Activated CD8-positive, alpha-beta T cell treated with anti-CD3 and anti-CD28 coated beads for 36 hours (primary cell): ENCODE measurements at regions not wholly inside any gene's neighbourhood (a gene's known extent, or its start where the extent isn't known, plus 50 kb on each side); places are given as distances from the start of the nearest gene placed in this dataset.

Experiments used
- ATAC-seq: fragments of 200-7000 bp; cut with Tn5 transposase; one replicate; pipeline ENCODE4 v1.10.0; 2021; ENCODE audit warnings: mild to moderate bottlenecking, moderate library complexity
- CTCF ChIA-PET: fragments of 350-600 bp; sonication (Branson Sonifier 250); formaldehyde crosslinking; loops from one replicate; lab custom pipeline; 2021; ENCODE audit warnings: antibody characterized with exemption; lab: Charles Lee
- POLR2A ChIA-PET: fragments of 350-600 bp; sonication (Branson Sonifier 250); formaldehyde crosslinking; loops from one replicate; lab custom pipeline; 2021; ENCODE audit warnings: antibody characterized with exemption; lab: Charles Lee
- DNase-seq: peaks from one replicate; pipeline ENCODE4 v3.0.0-alpha.2; 2020
- H3K27ac Mint-ChIP-seq: one replicate; pipeline ENCODE4 v1.8.0; 2021; ENCODE audit warnings: mild to moderate bottlenecking, mixed read lengths
- H3K27me3 Mint-ChIP-seq: one replicate; pipeline ENCODE4 v1.8.0; 2021; ENCODE audit warnings: mixed read lengths
- H3K36me3 Mint-ChIP-seq: one replicate; pipeline ENCODE4 v1.8.0; 2021; ENCODE audit warnings: low read depth, mixed read lengths
- H3K4me1 Mint-ChIP-seq: one replicate; pipeline ENCODE4 v1.8.0; 2021; ENCODE audit warnings: low read depth, mixed read lengths
- H3K4me3 Mint-ChIP-seq: one replicate; pipeline ENCODE4 v1.8.0; 2021; ENCODE audit warnings: mild to moderate bottlenecking, moderate library complexity, mixed read lengths
- H3K9me3 Mint-ChIP-seq: one replicate; pipeline ENCODE4 v1.8.0; 2021; ENCODE audit warnings: mixed read lengths
- intact Hi-C: fragments of 100-400 bp; cut with micrococcal nuclease; formaldehyde crosslinking; loops from one replicate; pipeline ENCODE4 v1.10.0; 2022
- TF ChIP-seq, protein P1 (sequence below): fragments of 200-600 bp; IDR thresholded peaks from one replicate; pipeline ENCODE4 v1.8.0; 2022; ENCODE audit warnings: antibody characterized with exemption, mild to moderate bottlenecking

- Mint-ChIP-seq H3K27me3 (no peaks in the 10 kb centered on the region), H3K36me3 (no peaks in the 10 kb centered on the region)
- CTCF ChIA-PET, result no interaction called here
Measured at GRCh38 chr3:83302091-83302490, 1540.6 kb upstream of the GBE1 start.

DNA sequence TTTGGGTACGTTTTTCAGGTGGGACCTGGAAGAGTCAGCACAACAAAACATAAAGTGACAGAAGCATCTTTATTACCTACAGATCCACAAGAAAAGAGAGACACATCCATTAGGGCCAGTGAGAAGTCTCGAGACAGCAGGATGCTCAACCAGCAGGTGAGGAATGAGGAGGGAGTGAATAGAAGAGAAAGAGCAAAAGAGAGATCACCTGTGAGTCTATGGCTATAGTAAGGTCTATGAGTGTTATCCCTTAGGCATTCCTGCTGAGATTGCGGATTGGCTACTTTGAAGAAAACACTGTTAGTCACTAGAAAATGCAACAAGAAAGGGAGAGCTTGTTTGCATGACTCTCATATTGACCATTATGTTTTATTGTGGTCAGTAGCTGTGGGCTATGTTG lies 1556.2 kb upstream of the GBE1 start:
- no peak for DNase-seq
- intact Hi-C loops, result no loop called here
- no peaks in the 10 kb centered on the region for H3K4me1 Mint-ChIP-seq
- H3K4me3 Mint-ChIP-seq, result no peak overlapping the region
- TF ChIP-seq, protein P1, sequence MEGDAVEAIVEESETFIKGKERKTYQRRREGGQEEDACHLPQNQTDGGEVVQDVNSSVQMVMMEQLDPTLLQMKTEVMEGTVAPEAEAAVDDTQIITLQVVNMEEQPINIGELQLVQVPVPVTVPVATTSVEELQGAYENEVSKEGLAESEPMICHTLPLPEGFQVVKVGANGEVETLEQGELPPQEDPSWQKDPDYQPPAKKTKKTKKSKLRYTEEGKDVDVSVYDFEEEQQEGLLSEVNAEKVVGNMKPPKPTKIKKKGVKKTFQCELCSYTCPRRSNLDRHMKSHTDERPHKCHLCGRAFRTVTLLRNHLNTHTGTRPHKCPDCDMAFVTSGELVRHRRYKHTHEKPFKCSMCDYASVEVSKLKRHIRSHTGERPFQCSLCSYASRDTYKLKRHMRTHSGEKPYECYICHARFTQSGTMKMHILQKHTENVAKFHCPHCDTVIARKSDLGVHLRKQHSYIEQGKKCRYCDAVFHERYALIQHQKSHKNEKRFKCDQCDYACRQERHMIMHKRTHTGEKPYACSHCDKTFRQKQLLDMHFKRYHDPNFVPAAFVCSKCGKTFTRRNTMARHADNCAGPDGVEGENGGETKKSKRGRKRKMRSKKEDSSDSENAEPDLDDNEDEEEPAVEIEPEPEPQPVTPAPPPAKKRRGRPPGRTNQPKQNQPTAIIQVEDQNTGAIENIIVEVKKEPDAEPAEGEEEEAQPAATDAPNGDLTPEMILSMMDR, result no peak
- ChIA-PET POLR2A (no interaction called here), CTCF (no interaction called here)
- no peak overlapping the region for H3K27ac Mint-ChIP-seq
- H3K27me3 Mint-ChIP-seq, result no peaks in the 10 kb centered on the region
- no peaks in the 10 kb centered on the region for H3K36me3 Mint-ChIP-seq
- ATAC-seq, result no peak
- H3K9me3 Mint-ChIP-seq, result peaks cover 6% of the 10 kb centered on the region

More at GRCh38 chr3:83302091-83302490, 1540.6 kb upstream of the GBE1 start:
- no peak overlapping the region for H3K4me3 Mint-ChIP-seq
- TF ChIP-seq, protein P1, result no peak
- DNase-seq, result no peak
- no peak for ATAC-seq
- no peaks in the 10 kb centered on the region for H3K4me1 Mint-ChIP-seq
- intact Hi-C loops, result no loop called here
- peaks cover 18% of the 10 kb centered on the region for H3K9me3 Mint-ChIP-seq
- no peak overlapping the region for H3K27ac Mint-ChIP-seq
- POLR2A ChIA-PET, result no interaction called here

DNA sequence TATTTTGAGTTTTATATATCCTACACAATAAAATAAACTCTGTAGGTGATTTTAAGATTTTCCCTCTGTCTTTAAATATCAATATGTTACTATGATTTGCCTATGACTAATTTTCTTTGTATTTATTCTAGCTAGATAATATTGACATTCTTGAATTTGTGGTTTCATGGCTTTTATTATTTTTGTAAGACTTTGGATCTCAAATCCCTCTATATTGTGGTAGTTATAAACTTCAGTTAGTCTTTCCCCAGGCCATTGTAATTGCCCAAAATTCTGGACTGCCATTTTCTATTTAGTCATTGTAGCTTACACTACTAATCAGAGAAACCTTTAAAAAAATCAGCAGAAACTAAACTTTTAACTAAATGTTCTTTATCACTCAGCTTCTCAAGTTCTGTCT lies 1559.3 kb upstream of the GBE1 start:
- ChIA-PET CTCF (no interaction called here), POLR2A (no interaction called here)
- ATAC-seq (no peak), DNase-seq (no peak)
- H3K36me3 Mint-ChIP-seq, result no peaks in the 10 kb centered on the region
- H3K27ac Mint-ChIP-seq, result no peak overlapping the region
- H3K27me3 Mint-ChIP-seq, result no peaks in the 10 kb centered on the region
- TF ChIP-seq, protein P1, result no peak
- intact Hi-C loops, result no loop called here
- H3K4me1 Mint-ChIP-seq, result no peaks in the 10 kb centered on the region
- no peak overlapping the region for H3K4me3 Mint-ChIP-seq
- H3K9me3 Mint-ChIP-seq, result peaks cover 6% of the 10 kb centered on the region

DNA sequence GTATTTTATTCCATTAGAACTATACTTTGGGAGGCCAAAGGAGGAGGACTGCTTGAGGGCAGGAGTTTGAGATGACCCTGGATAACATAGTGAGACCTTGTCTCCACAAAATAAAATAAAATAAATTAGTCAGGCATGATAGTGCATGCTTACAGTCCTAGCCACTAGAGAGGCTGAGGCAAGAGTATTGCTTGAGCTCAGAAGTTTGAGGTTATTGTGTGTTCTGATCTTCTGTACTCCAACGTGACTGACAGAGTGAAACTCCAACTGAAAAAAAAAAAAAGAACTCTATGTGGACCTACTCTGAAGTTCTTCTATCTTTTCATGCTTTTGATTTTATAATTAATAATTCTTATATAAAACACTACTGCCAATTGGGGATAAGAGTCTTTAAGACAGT lies 1560.0 kb upstream of the GBE1 start:
- TF ChIP-seq, protein P1, result no peak
- H3K9me3 Mint-ChIP-seq, result peaks cover 6% of the 10 kb centered on the region
- H3K4me3 Mint-ChIP-seq, result no peak overlapping the region
- intact Hi-C loops, result no loop called here
- H3K36me3 Mint-ChIP-seq, result no peaks in the 10 kb centered on the region
- ATAC-seq (no peak), DNase-seq (no peak)
- no peaks in the 10 kb centered on the region for H3K4me1 Mint-ChIP-seq
- ChIA-PET POLR2A (no interaction called here), CTCF (no interaction called here)
- H3K27me3 Mint-ChIP-seq, result no peaks in the 10 kb centered on the region
- H3K27ac Mint-ChIP-seq, result no peak overlapping the region

DNA sequence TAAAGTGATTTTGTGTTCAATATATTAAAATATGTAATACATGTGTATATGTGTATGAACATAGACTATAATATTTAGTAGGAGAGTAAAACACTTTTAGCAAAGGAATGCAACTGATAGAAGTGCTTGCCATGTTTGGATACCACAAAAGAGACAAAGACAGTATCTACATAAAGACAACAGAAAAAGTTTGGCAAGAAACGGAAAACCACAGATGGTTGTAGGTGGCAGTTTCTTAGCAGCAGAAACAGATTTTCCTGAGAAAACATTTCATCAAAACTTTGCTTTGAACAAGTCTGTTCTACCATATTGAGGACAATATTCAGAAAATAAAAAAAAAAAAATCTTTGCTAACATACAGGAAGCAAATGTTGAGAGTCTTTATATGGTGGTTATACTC lies 1560.4 kb upstream of the GBE1 start:
- H3K9me3 Mint-ChIP-seq, result peaks cover 6% of the 10 kb centered on the region
- ATAC-seq (no peak), DNase-seq (no peak)
- no peak overlapping the region for H3K4me3 Mint-ChIP-seq
- ChIA-PET CTCF (no interaction called here), POLR2A (no interaction called here)
- H3K27ac Mint-ChIP-seq, result no peak overlapping the region
- intact Hi-C loops, result no loop called here
- TF ChIP-seq, protein P1, result no peak
- H3K36me3 Mint-ChIP-seq, result no peaks in the 10 kb centered on the region
- no peaks in the 10 kb centered on the region for H3K27me3 Mint-ChIP-seq
- no peaks in the 10 kb centered on the region for H3K4me1 Mint-ChIP-seq
